Activated CD8-positive, alpha-beta memory T cell treated with anti-CD3 and anti-CD28 coated beads, Interleukin-2, amount 50 U/mL, for 1 hour (primary cell): ENCODE measurements at regions not wholly inside any gene's neighbourhood (a gene's known extent, or its start where the extent isn't known, plus 50 kb on each side); places are given as distances from the start of the nearest gene placed in this dataset.
A peak's percentile ranks its signal among the peaks of the same experiment; 100 is the strongest.

Experiments used
- DNase-seq: peaks from one replicate; pipeline ENCODE4 v3.0.0-alpha.2; 2020; ENCODE audit errors: extremely low read depth

GRCh38 chr21:31566611-31567010, 92.9 kb upstream of the SOD1 start:
- no peak for DNase-seq

DNA sequence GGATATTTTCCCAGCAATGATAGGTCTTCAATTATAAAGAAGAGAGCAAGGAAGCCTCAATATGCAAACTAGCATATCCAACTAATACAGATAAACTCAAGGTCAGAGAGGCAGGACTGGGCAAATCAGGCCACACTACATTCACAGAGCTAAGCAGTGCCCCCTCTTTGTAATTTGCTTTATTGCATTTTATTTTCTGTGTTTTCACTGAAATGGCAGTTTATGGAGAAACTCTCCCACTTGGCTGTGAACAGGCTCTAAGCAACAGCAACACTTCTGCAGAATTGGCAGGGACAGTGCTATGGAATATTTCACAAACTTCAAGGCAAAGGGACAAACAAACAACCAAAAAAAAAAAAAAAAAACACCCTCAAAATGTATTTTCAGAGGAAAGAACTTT, 93.4 kb upstream of the SOD1 start:
- DNase-seq: no peak

DNA sequence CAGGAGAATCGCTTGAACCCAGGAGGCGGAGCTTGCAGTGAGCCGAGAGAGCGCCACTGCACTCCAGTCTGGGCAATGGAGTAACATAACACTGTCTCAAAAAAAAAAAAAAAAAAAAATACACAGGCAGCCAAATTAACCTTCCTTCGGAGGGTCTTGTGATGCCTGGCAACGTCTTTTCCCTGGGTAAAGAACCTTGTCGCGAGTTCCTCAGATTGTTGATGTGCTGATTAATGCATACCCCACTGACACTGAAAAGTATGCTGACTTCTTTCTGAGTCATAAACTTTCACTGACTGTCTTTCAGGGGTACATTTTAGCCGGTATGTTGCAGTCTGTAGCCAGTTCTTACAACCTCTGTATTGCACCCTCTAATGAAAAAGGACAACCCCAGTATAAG, 95.1 kb upstream of the SOD1 start:
- no peak for DNase-seq

- no peak for DNase-seq
Measured at GRCh38 chr21:31560479-31560878, 99.0 kb upstream of the SOD1 start.

DNA sequence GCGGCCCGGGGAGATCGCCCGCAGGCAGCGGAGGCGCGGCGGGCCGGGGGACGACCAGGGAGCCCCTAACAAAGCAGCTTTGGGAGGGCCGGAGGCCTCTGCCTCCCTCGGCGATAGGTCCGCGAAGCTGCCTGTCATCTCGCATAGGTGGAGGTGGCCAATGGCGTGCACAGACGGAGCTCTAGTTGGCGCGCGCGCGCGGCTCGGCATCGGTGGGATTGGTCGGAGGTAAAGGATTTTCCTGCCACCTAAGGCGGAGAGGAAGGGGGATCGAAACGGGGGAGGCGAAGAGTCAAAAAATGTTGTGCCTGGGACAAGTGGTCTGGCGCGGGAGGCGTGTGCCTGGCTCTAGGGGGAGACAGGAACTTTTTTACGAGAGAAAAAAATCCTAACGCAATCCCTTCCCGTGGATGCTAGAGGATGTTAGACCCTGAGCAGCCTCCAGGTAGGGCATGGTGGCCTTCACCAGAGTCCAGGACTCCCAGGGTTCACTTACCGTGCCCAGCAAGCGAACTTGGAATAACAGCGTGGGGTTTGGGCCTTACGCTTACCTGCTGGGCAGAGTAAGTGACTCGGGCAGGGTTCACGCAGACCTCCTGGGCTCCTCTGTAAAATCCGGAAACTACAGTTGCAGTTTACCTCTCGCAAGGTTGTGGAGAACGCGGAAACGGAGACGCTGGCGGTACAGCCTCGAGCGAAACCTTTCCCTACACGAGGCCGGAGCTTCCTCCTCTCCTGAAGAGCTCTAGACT, 99.9 kb upstream of the SOD1 start:
- DNase-seq: peak; percentile 83

DNA sequence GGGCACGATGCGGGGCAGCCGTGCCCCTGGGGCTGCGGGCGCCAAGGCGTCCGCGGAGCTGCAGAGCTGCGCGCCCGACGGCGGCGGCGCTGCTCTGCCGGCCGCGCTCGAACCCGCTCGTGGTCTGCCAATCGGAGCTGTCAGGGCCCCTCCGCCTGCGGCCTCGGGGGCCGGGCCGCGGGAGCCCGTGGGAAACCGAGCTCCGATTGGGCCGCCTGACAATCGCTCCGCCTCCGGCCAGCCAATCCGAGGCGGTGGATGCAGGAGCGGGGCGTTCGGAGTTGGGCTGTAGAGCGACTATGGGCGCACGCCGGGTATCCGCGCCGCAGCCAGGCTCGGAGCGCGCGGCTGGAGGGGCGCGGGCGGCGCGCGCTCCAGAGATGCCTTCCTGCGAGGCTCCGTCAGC, 100.5 kb upstream of the SOD1 start:
- DNase-seq: peak; percentile 73

DNA sequence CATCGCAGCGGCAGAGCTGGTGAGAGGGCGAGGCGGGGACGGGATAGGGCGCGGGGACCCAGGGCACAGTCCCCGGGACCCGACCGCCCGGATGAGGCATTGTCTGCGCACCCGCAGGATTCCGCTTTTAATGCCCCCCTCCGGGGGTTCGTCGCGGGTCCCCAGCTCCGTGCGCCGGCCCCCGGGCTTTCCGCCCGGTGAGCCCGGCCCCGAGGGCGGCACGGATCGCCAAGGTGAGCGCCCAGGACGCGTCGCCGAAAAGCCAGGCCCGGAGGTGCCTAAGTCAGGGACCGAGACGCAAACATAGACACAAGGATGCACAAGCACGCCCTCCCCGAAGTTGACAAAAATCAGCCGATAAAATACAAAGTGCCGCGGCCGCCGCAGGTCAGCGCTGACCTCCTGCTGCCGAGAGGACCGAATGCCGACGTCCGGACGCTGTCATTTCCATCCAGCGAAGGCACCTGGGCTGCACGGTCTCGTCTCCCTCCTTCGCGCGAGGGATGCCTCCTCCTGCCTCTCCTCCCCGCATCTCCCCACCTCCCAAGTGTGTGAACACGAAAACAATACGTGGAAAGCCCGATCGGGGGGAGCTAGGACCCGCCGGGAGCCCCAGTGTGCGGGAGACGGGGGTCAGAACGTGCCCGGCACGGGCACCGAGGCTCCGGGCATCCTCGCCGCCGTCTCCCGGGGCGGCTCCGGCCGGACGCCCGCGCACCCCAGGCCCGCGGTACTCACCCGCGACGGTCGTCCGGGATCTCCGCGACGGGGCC, 101.1 kb upstream of the SOD1 start:
- no peak for DNase-seq

GRCh38 chr21:31557421-31558188, 101.9 kb upstream of the SOD1 start:
- no peak for DNase-seq

- no peak for DNase-seq
Measured at GRCh38 chr21:31556662-31557061, 102.8 kb upstream of the SOD1 start.

DNA sequence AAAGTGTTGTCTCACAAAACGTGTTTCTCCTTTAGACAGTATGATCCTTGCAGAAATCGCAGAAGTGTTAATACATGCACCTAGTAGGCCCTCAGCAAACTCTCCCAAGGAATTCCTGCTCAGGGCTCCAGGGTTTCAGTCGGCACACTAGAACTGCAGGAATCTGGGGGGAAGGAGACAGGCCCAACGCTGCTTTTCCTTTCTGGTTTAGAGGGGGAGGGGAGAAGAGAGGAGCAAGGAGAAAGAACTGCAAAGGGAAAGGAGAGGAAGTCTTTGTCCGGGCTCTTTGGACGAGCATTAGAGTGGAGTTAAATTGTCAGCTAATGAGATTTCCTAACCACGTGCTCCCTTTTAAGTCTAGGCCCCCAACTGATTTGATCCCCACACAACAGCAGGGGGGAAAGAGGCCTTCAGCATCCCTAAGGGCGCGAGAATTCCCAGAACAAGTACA, 103.7 kb upstream of the SOD1 start:
- no peak for DNase-seq

DNA sequence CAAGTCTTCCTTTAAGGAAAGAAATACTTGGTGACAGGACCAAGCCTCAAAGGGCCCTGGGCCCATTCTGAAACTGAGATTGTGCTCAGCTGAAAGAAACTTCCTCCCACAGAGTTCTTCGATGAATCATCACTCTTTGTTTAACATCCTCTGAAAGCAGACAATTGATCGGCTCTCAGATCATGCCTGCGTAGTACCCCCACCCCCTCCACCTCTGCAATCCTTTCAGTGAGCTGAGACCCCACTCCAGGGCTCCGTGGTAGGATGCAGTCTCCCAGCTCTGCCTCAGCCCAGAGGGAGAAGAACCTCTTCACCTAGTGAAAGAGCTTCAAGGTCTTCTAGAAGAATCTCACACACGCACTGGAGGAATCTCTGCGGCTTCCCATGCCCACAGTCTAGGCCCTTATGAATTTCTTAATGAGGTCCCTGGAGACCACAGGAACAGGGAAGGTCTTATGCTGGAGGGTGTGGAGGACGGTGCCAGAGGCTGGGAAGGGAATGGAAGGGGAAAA, 104.9 kb upstream of the SOD1 start:
- no peak for DNase-seq

DNA sequence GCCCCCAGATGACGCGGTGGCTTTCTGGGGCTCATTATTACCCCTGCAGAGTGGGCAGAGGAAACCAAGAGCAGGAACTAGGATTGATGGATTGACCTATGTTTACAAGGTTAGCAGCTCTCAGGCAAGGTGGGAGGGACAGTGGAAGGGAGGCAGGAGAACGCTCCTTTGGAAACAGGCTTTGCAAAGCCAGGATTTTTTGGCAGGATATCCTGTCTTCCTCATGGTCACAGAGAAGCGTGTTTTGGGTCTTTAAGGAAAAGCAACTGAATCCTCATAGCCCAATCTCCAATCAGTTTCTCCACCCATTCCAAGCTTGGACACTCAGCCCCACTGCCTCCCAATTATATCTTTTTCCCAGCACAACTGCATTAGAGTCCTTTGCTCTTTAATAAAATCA, 105.6 kb upstream of the SOD1 start:
- DNase-seq: no peak

GRCh38 chr21:31553461-31553860, 106.0 kb upstream of the SOD1 start:
- no peak for DNase-seq

DNA sequence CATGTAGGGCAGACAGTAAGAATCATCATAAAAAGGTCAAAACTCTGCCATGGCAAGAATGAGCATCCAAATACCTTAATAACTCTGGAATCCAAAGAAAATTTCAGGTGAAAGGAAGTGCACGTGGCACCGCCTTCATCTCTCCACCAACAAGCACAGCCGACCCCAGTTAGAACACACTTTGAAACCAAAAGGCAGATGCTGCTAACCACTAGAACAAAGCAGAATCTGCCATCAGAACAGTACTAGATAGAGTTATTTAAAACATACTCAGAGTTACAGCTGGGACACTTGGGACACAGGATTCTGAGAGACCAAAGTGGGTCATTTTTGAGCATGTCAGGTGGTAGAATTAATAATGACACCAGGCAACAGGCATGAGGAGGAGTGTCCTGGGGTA, 106.7 kb upstream of the SOD1 start:
- DNase-seq: no peak

DNA sequence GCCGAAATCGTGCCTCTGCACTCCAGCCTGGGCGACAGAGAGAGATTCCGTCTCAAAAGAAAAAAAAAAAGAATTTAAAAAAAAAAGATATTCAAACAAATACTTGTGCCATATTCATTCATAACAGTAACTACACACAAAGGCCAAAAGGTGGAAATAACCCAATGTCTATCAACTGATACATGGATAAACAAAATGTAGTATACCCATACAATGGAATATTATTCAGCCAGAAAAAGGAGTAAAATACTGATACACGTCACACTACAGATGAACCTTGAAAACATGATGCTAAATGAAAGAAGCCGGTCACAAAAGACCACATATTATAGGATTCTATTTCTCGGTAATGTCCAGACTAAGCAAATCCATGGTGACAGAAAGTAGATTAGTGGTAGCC, 109.4 kb upstream of the SOD1 start:
- DNase-seq: no peak

DNA sequence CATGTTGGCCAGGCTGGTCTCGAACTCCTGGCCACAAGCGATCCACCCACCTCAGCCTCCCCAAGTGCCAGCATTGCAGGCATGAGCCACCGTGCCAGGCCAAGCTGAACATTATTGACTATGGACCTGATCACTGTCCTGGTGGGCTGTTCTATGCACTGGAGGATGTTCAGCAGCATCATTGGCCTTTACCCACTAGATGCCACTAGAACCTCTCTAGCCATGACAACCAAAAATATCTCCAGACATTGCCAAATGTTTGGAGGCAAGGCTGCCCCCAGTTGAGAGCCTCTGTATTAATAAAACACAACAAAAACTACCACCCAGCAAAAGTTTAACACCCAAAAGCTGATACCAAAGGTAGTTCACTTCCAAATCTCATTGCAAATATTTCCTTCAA, 110.8 kb upstream of the SOD1 start:
- DNase-seq: no peak

DNA sequence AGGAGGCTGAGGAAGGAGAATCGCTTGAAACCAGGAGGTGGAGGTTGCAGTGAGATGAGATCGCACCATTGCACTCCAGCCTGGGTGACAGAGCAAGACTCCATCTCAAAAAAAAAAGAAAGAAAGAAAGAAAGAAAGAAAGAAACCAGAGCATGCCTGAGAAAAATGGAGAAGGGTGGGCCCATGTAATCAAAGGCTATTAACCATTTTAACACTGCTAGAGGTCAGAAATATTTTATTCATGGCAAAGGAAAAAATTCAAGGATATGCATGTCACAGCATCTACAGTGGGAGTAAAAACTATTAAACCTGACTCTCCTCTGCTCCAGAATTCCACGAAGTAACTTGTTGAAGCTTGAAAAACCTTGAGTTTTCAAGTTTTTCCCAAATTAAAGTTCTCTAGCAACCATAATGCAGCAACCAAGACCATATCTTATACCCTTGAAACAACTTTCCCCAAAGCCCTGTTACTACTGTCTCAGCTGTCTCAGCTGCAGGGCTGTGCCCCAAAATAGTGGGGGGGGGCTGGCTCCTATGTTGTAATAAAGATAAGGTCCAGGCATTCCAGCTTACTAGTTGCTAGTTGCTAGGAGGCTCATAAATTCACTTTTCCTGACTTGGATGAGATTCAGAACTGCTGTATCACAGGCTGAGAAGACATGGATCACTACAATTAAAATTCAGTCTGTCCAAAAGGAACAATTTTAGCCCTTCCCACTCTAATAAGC, 112.9 kb upstream of the SOD1 start:
- DNase-seq: no peak

- DNase-seq: no peak
Measured at GRCh38 chr21:31545036-31545435, 114.5 kb upstream of the SOD1 start.

DNA sequence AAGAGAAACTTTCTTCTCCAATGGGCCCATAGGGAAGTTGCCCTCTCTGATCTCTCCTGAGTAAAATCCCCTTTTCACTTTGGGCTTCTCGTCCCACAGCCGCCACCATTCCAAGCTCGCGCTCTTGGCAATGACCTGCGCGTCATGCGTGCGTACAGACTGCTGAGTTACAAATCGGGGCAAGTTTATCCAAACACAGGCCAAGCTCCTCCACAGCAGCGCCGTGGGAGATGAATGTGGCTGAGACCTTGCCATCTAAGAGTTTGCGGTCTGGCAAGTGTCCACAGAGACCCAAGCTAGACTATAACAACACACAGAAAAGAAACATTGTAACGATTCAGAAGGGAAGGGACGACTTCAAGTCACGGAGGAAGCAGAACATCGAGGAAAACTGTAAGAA, 116.3 kb upstream of the SOD1 start:
- no peak for DNase-seq

- DNase-seq: no peak
Measured at GRCh38 chr21:31538816-31539215, 120.7 kb upstream of the SOD1 start.

- no peak for DNase-seq
Measured at GRCh38 chr21:31537872-31538576, 121.5 kb upstream of the SOD1 start.
